Caco-2 (cell line): ENCODE measurements at regions not wholly inside any gene's neighbourhood (a gene's known extent, or its start where the extent isn't known, plus 50 kb on each side); places are given as distances from the start of the nearest gene placed in this dataset.

Source experiments
- BruUV-seq: library from RNA; stranded (reverse); fragments of 400-500 nt; replicated peaks from 2 replicates; lab custom pipeline; 2021; lab: Mats Ljungman, UMichigan
- CTCF ChIA-PET: fragments of 300-600 bp; sonication (Branson Sonifier 250); formaldehyde crosslinking; loops from one replicate; lab custom pipeline; 2022; ENCODE audit warnings: antibody characterized with exemption; lab: Charles Lee
- POLR2A ChIA-PET: fragments of 300-600 bp; sonication (Branson Sonifier 250); formaldehyde crosslinking; loops from one replicate; lab custom pipeline; 2022; ENCODE audit warnings: antibody characterized with exemption; lab: Charles Lee
- DNase-seq, 2 experiments: peaks; one replicate each; pipeline versions ENCODE4 v3.0.0 to v3.0.0-alpha.2; 2020 to 2022
- H3K27me3 ChIP-seq: replicated peaks from 2 replicates; pipeline ENCODE4 v1.6.0; 2011; ENCODE audit warnings: low read length; ENCODE audit not compliant: control insufficient read depth, insufficient read depth
- H3K36me3 ChIP-seq: 2 replicates; pipeline ENCODE4 v1.5.1; 2011; ENCODE audit warnings: low read length; ENCODE audit not compliant: control insufficient read depth, insufficient read depth
- H3K4me1 ChIP-seq: fragments of 250-450 bp; sonication (Bioruptor Pico); 2 replicates; pipeline ENCODE4 v1.5.1; 2020; ENCODE audit warnings: mild to moderate bottlenecking
- H3K4me3 ChIP-seq: 2 replicates; pipeline ENCODE4 v1.5.1; 2011; ENCODE audit warnings: low read depth, mild to moderate bottlenecking, control low read depth, low read length
- H3K9me3 ChIP-seq: fragments of 250-450 bp; sonication (Bioruptor Pico); 2 replicates; pipeline ENCODE4 v1.5.1; 2020; ENCODE audit warnings: mild to moderate bottlenecking, moderate library complexity
- H3K27ac Mint-ChIP-seq: one replicate; pipeline ENCODE4 v1.8.0; 2022; ENCODE audit warnings: mixed read lengths; ENCODE audit not compliant: unreplicated experiment
- H3K27me3 Mint-ChIP-seq: one replicate; pipeline ENCODE4 v1.8.0; 2022; ENCODE audit warnings: mixed read lengths; ENCODE audit not compliant: insufficient read depth, unreplicated experiment
- H3K36me3 Mint-ChIP-seq: one replicate; pipeline ENCODE4 v1.8.0; 2022; ENCODE audit warnings: mild to moderate bottlenecking, mixed read lengths; ENCODE audit not compliant: insufficient read depth, unreplicated experiment
- H3K4me1 Mint-ChIP-seq: one replicate; pipeline ENCODE4 v1.8.0; 2022; ENCODE audit warnings: low read depth, mixed read lengths; ENCODE audit not compliant: unreplicated experiment
- H3K4me3 Mint-ChIP-seq: one replicate; pipeline ENCODE4 v1.8.0; 2022; ENCODE audit warnings: mild to moderate bottlenecking, moderate library complexity, mixed read lengths; ENCODE audit not compliant: unreplicated experiment
- H3K9me3 Mint-ChIP-seq: one replicate; pipeline ENCODE4 v1.8.0; 2022; ENCODE audit warnings: mixed read lengths; ENCODE audit not compliant: unreplicated experiment
- intact Hi-C: fragments of 100-400 bp; cut with micrococcal nuclease; formaldehyde crosslinking; loops from one replicate; pipeline ENCODE4 v1.10.0; 2022; ENCODE audit not compliant: unreplicated experiment
- TF ChIP-seq, protein P1 (sequence below), 2 experiments: fragments of 200-600 bp in 1 of 2; IDR thresholded peaks; 1 replicate in 1 of 2; 2 replicates in 1 of 2; pipeline versions ENCODE4 v1.5.1 to v1.8.0; 2011 to 2022; ENCODE audit warnings: antibody characterized with exemption in 1 of 2, control low read depth in 1 of 2, inconsistent platforms in 1 of 2, low read depth in 1 of 2, low read length in 1 of 2, mild to moderate bottlenecking in 1 of 2, moderate library complexity in 1 of 2; ENCODE audit not compliant: insufficient read depth in 1 of 2, severe bottlenecking in 1 of 2, unreplicated experiment in 1 of 2

DNA sequence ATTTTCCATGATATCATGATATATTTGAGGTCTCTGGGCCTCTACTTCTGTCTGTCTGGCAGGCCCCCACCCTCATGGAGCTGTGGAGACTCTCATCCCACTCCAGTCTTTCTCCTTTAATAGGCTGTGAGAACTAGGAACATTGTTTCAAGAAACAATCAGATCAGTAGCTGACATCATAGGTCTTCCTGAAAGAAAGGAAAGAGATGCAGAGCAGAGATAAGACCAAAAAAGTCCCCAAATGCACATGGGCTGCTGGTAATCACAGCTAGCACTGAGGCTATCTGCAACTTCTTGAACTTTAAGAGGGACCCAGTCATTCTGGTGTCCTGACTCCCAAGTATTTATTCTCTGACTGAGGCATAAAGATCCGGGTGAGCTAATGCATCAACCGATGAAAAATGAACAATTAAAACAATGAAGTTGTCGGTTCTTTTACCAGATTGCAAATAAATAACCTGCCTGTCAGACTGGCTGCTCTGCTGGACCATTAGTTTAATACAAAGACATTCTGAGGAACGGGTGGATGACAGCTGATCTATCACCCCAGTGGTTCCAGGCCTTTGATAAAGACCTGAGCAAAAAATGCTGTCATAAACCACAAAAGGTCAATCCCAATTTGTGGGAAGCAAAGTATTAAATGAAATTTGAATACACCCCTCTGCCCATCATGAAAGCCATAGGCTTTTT lies 780.8 kb upstream of the GOLIM4 start:
- H3K4me3 ChIP-seq = no peak overlapping the region
- POLR2A ChIA-PET = no interaction called here
- no peaks in the 10 kb centered on the region for H3K9me3 ChIP-seq
- TF ChIP-seq, protein P1, sequence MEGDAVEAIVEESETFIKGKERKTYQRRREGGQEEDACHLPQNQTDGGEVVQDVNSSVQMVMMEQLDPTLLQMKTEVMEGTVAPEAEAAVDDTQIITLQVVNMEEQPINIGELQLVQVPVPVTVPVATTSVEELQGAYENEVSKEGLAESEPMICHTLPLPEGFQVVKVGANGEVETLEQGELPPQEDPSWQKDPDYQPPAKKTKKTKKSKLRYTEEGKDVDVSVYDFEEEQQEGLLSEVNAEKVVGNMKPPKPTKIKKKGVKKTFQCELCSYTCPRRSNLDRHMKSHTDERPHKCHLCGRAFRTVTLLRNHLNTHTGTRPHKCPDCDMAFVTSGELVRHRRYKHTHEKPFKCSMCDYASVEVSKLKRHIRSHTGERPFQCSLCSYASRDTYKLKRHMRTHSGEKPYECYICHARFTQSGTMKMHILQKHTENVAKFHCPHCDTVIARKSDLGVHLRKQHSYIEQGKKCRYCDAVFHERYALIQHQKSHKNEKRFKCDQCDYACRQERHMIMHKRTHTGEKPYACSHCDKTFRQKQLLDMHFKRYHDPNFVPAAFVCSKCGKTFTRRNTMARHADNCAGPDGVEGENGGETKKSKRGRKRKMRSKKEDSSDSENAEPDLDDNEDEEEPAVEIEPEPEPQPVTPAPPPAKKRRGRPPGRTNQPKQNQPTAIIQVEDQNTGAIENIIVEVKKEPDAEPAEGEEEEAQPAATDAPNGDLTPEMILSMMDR (IDR thresholded peaks at IDR 0.05; ENCODE audit: insufficient read depth in 1 of 2, low read depth in 1 of 2, low read length in 1 of 2, severe bottlenecking in 1 of 2, unreplicated experiment in 1 of 2) = no peak
- peaks cover 9% of the 10 kb centered on the region for H3K4me1 Mint-ChIP-seq
- peaks cover 21% of the 10 kb centered on the region for H3K4me1 ChIP-seq
- H3K27ac Mint-ChIP-seq = no peak overlapping the region
- H3K27me3 Mint-ChIP-seq = no peaks in the 10 kb centered on the region
- CTCF ChIA-PET = no interaction called here
- no peak for DNase-seq
- intact Hi-C loops = no loop called here
- H3K36me3 Mint-ChIP-seq = no peaks in the 10 kb centered on the region
- H3K36me3 ChIP-seq = no peaks in the 10 kb centered on the region
- H3K9me3 Mint-ChIP-seq = no peaks in the 10 kb centered on the region
- H3K4me3 Mint-ChIP-seq = no peak overlapping the region
- BruUV-seq = no TSS peak
- no peaks in the 10 kb centered on the region for H3K27me3 ChIP-seq

DNA sequence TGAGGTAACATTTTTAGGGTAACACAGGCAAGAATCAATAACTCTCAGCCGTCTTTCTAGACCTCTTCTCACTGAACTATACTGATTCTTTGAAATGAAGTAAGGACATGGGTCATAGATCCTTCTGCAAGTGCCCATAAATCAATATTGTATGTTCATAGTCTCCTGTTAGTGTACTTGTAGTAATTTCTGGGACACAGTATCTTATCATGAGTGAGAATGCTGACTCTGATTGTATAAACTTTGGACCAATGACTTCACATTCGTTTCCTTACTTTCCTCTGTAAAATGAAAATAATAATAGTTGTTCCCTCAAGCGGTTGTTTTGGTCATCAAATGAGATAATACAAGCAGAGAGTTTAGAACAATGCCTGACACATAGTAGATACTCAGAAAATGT lies 777.1 kb upstream of the GOLIM4 start:
- H3K27ac Mint-ChIP-seq = no peak overlapping the region
- H3K9me3 Mint-ChIP-seq = no peaks in the 10 kb centered on the region
- ChIA-PET POLR2A (no interaction called here), CTCF (no interaction called here)
- TF ChIP-seq, protein P1 (IDR thresholded peaks at IDR 0.05; ENCODE audit: insufficient read depth in 1 of 2, low read depth in 1 of 2, low read length in 1 of 2, severe bottlenecking in 1 of 2, unreplicated experiment in 1 of 2) = no peak
- no peak overlapping the region for H3K4me3 ChIP-seq
- BruUV-seq = no TSS peak
- H3K27me3 ChIP-seq = no peaks in the 10 kb centered on the region
- no peaks in the 10 kb centered on the region for H3K36me3 ChIP-seq
- no peaks in the 10 kb centered on the region for H3K27me3 Mint-ChIP-seq
- no peaks in the 10 kb centered on the region for H3K9me3 ChIP-seq
- no peak for DNase-seq
- peaks cover 14% of the 10 kb centered on the region for H3K4me1 Mint-ChIP-seq
- H3K4me1 ChIP-seq = peaks cover 42% of the 10 kb centered on the region
- no peak overlapping the region for H3K4me3 Mint-ChIP-seq
- H3K36me3 Mint-ChIP-seq = no peaks in the 10 kb centered on the region
- intact Hi-C loops = no loop called here

DNA sequence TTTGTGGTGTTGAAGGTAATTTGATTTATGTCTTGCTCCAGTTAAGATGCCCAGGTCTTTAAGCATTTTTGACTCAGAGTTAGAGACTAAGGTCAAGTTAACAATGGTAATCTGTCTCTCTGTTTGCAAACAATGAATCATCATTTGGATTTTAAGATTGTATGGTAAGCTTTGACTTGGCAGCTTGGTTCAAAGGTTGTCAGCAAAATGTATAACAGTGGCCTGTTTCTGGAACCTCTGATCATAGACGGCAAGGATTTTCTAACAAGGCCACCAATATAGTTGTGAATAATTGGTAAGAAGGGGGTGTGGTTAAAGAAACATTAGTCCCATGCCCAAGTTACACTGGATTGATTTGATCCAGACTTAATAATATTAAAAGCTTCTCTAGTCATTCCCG lies 775.2 kb upstream of the GOLIM4 start:
- Histone ChIP-seq H3K9me3 (no peaks in the 10 kb centered on the region), H3K4me3 (no peak overlapping the region), H3K27me3 (no peaks in the 10 kb centered on the region), H3K36me3 (no peaks in the 10 kb centered on the region), H3K4me1 (peaks cover 52% of the 10 kb centered on the region)
- ChIA-PET POLR2A (no interaction called here), CTCF (no interaction called here)
- H3K4me1 Mint-ChIP-seq = peaks cover 24% of the 10 kb centered on the region
- H3K9me3 Mint-ChIP-seq = no peaks in the 10 kb centered on the region
- TF ChIP-seq, protein P1 (IDR thresholded peaks at IDR 0.05; ENCODE audit: insufficient read depth in 1 of 2, low read depth in 1 of 2, low read length in 1 of 2, severe bottlenecking in 1 of 2, unreplicated experiment in 1 of 2) = no peak
- H3K36me3 Mint-ChIP-seq = no peaks in the 10 kb centered on the region
- DNase-seq = no peak
- H3K27ac Mint-ChIP-seq = no peak overlapping the region
- intact Hi-C loops = loop anchor here (1.0 kb wide), 1 partner anchor 7 kb away; no protein-coding TSS in a partner anchor
- H3K27me3 Mint-ChIP-seq = no peaks in the 10 kb centered on the region
- no TSS peak for BruUV-seq
- H3K4me3 Mint-ChIP-seq = no peak overlapping the region
